ENCODE measurements at regions not wholly inside any gene's neighbourhood (a gene's known extent, or its start where the extent isn't known, plus 50 kb on each side); places are given as distances from the start of the nearest gene placed in this dataset.

DNA sequence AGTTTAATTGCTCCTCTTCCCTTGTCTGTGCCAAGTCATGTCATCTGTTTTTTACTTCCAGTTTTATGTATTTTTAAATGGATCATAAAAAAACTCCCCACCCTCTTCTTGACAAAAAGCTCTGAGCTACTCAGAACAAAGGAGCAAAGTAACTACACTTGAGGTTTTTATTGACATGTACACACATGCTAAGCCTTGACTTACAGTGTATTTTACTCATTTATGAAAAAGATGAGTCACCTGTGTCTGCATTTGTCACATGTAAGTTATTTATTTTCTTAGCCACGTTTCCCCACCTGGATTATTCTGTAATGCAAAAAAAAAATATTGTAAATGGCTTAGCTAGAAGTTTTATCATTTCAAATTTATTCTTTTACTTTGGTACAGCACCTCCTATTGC lies 628.8 kb upstream of the SLC35B3 start:
- H3K27me3 Mint-ChIP-seq (ENCODE audit: low read depth) = no peaks in the 10 kb centered on the region
- Histone ChIP-seq H4K5ac (ENCODE audit: insufficient read length, low read depth, low read length) (no peak overlapping the region), H2BK15ac (ENCODE audit: low read depth, low read length) (no peak overlapping the region), H3K4me2 (ENCODE audit: insufficient read depth, insufficient read length, low read length) (no peak overlapping the region), H3K27ac (ENCODE audit: insufficient read length, low read depth, low read length) (no peak overlapping the region), H3K18ac (ENCODE audit: insufficient read length, low read depth, low read length) (no peak overlapping the region), H3K4me1 (ENCODE audit: insufficient read depth, low read length) (no peaks in the 10 kb centered on the region), H3K23ac (ENCODE audit: insufficient read length, low read depth, low read length) (no peak overlapping the region), H3K9me3 (ENCODE audit: control insufficient read depth, low read depth, low read length) (no peaks in the 10 kb centered on the region), H4K8ac (replicated peaks; ENCODE audit: insufficient read length, low read depth, low read length) (no peak overlapping the region), H3K79me2 (ENCODE audit: insufficient read depth, low read length) (no peaks in the 10 kb centered on the region), H2BK120ac (ENCODE audit: low read depth, low read length, poor library complexity, severe bottlenecking) (no peak overlapping the region), H3K9ac (ENCODE audit: extremely low read depth, insufficient read length, low read length) (no peak overlapping the region), H3K14ac (ENCODE audit: insufficient read depth, low read length) (no peak overlapping the region), H3K79me1 (ENCODE audit: insufficient read depth, low read depth, low read length, poor library complexity, severe bottlenecking) (no peaks in the 10 kb centered on the region), H3T11ph (ENCODE audit: low read length) (no peak overlapping the region), H3K4ac (ENCODE audit: low read depth, low read length) (no peak overlapping the region), H2BK20ac (ENCODE audit: low read depth, low read length, poor library complexity, severe bottlenecking) (no peak overlapping the region), H3K23me2 (ENCODE audit: insufficient read length, low read depth, low read length, poor library complexity, severe bottlenecking) (no peaks in the 10 kb centered on the region), H2BK12ac (ENCODE audit: insufficient read length, low read depth, low read length) (no peak overlapping the region), H3K27me3 (ENCODE audit: insufficient read depth, low read length) (no peaks in the 10 kb centered on the region), H2AK5ac (ENCODE audit: insufficient read length, low read length) (no peak overlapping the region), H3K56ac (ENCODE audit: insufficient read length, low read depth, low read length) (no peak overlapping the region), H4K20me1 (ENCODE audit: control insufficient read depth, insufficient read depth, insufficient read length) (no peaks in the 10 kb centered on the region), H2BK5ac (ENCODE audit: insufficient read length, low read length) (no peak overlapping the region), H2AFZ (ENCODE audit: low read length) (no peak overlapping the region), H4K91ac (ENCODE audit: insufficient read length, low read depth, low read length) (no peak overlapping the region)
- no peak overlapping the region for H3K4me3 Mint-ChIP-seq
- DNase-seq = no peak
- WGBS (ENCODE audit: extremely low coverage, insufficient read length, low lambda C conversion rate) = no CpG with 5 or more reads among the region's 1 CpG
- H3K4me1 Mint-ChIP-seq = no peaks in the 10 kb centered on the region
- H3K36me3 Mint-ChIP-seq (ENCODE audit: insufficient read depth in 1 of 3, low read depth in 3 of 3) = no peaks in the 10 kb centered on the region
- peaks cover 0 to 3% of the 10 kb centered on the region in 2 experiments; a peak in 1 of 5 replicates for H3K9me3 Mint-ChIP-seq
- no peak overlapping the region for H3K27ac Mint-ChIP-seq
- no peak for TF ChIP-seq CTCF (conservative IDR thresholded peaks at IDR 0.05)

Measured in H9 (cell line).